GM18870 (cell line): ENCODE measurements at regions not wholly inside any gene's neighbourhood (a gene's known extent, or its start where the extent isn't known, plus 50 kb on each side); places are given as distances from the start of the nearest gene placed in this dataset.

ENCODE experiments used
- ATAC-seq: cut with Tn5 transposase; IDR thresholded peaks from one replicate; pipeline ENCODE4 v1.9.1; 2021; ENCODE audit warnings: moderate library complexity; ENCODE audit not compliant: unreplicated experiment

DNA sequence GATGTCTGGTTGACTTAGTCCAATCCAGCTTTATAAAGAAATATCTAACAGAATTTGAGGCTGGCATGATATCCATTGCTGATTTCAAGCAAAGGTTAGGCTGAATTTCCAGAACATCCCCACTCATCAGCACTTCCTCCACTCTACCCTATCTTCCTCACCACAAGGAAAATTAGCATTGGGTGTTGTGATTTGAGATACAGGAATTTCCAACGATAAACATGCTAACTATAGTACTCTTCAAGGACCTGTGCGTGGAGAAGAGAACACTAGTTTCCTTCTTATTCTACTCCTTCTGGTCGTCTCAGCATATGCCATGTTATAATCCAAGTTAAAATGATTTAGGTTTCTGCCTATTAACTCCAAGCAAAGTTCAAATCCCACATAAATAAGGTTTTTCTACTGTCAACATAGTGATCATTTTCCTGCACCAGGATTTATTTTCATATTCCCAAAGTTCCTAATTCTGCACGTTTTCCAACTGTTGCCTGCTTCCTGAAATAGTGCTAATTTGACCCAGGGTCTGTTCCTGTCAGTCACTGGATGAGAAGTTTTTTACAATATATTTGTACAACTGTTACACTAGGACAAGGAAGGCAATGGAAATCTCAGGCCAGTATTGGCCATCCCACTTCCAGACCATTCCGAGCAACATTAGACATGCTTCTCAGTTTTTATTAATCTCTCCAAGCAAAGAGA lies 177.6 kb upstream of the EDNRA start:
- no peak for ATAC-seq

GRCh38 chr4:147303873-147304229 lies 177.0 kb upstream of the EDNRA start:
- no peak for ATAC-seq

DNA sequence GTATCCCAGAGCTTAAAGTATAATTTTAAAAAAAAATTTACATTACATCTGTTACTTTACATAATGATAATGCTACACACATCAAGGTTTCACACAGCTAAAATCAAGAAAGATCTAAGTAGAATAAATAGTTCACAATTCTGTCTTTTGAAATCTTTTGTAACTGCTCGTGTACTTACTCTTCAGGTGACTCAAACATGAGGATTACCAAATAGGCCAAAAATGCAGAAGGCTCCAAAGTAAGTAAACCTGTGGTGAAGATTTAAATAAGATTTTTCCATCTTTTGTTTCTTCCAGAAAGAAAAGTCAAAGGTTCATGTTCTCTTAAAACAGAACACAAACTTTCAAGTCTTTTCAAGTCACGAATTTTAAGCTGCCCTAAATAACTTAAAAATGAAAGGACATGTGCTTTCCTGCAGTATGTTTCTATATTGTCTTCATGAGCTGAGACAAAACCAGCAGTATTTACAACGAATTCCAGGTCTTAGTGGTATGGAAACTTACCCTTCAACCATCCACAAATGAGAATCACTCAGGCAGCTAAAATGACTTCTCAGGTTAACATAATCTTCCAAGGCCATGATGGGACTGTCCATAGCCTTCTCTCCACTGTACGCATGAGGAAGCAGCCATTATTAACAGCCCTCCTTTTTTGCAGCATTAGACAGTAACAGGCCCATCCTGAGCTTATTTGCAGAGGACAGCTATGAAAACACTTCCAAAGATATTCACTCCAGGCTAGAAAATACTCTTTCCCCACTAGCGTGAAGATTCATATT lies 172.8 kb upstream of the EDNRA start:
- ATAC-seq = no peak

DNA sequence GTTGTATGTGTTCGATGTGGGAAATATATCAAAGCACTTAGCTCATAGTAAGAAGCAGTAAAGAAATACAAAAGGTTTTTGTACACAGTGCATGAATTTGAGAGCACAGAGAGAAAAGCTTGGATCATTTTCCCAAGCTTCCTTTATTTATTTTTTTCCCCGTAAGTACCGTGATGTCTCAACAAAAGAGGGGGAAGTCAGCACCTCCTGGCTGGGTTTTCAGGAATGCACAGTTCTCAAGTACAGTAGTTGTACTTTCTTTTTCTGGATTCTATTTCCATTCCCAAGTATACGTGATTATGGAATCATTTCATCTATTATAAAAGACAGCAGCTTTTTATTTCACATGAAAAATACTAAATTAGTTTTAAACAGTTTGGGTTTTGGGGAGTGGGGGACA lies 171.5 kb upstream of the EDNRA start:
- ATAC-seq = no peak

DNA sequence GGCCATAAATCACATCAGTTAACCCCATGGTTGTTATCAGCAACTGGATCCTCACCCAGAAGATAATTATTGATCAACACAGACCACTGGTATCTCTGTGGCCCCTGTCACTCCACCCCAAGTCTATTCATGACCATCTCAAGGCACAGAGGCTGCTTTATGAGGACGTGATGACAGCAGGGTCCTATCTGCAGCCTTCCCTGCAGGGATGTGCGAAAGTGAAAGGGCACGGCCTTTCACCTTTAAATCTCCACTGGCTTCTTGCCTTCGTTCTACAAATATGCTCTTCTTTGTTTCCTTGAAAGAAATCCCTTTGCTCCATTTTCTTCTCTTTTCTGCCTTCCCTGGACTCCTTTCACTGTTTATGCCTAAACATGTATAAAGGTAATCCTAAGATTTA lies 170.6 kb upstream of the EDNRA start:
- ATAC-seq = no peak

DNA sequence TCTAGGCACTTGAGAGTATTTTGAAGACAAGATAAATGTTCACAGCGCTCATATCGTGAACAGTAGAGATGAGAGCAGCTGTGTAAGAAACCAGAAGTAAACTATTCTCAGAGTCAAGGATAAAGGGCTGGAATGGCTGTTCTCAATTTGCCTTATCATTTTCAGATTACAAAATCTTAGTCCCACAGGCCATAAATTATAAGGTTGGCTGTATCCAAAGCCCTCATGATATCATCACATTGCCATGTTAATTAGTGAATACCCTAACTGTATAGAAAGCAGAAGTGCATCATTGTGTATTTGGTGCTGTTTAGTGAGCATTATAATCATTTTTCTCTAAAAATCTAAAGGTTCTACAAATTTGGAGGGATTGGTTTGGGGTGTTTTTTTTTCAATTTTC lies 168.9 kb upstream of the EDNRA start:
- no peak for ATAC-seq

DNA sequence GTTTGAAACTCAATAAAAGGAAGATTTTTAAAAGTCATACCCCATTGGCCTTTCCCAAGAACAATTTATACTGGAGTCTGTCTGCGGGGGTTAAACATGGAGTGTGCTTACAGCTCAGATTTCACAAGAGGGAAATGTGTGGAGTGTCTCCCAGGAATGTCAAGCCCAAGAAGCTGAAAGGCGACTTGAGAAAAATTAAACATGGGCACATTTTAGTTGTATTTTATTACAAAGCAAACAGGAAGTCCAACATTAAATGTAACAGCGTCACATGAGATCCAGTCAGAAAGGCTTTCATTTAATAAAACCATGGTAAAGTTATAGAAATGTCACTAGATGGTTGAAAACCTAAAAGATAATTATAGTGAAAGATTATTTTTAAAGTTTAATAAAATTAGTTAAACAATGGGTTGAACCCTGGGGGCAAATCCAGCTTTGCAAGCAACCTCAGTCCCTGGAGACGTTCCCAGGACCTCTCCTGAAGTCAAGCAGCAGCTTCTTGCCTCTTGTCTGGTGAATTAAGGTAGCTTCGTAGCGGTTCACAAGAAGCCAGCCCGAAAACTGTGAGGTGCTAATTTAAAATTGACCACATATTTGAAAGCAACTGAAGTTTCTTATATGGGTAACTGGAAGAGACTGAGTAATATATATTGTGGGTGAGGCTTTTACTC lies 168.4 kb upstream of the EDNRA start:
- no peak for ATAC-seq

- ATAC-seq = no peak
Measured at GRCh38 chr4:147313108-147313507, 167.8 kb upstream of the EDNRA start.

- ATAC-seq = no peak
Measured at GRCh38 chr4:147318586-147318985, 162.3 kb upstream of the EDNRA start.

DNA sequence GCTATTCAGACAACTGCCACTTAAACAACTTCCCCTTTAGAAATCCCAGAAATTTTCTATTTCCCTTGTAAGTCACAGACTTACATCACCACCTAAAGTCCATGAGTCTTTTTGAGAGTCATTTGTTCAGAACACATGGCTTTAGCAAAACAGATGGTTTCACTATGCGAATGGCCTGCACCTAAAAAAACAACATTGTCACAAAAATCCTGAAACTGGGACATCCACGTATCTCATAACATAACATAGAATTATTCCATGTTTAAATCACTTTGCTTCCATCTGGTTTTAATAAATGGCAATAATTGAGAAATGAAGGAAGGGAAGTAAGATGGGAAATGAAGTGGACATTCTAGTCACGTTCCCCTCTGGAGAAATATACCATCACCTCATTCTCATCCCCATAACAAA lies 155.3 kb upstream of the EDNRA start:
- no peak for ATAC-seq

DNA sequence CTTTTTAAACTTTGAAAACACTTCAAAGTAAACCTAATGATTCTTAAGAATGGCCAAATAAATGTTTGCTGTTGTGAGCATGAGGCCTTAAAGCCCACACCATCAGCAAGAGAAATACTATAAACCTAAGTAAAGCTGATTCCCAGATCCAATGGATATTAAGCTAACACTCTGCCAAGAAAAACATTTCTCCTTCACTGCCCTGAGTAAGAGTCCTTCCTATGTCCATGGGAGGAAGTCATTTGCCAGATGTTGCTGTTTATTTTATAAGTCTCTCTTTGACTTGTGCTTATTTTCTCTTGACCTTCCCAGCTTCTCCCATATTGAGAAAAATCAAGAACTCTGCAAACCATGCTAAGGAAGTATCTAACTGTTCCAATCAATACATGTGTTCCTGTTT lies 154.3 kb upstream of the EDNRA start:
- no peak for ATAC-seq

DNA sequence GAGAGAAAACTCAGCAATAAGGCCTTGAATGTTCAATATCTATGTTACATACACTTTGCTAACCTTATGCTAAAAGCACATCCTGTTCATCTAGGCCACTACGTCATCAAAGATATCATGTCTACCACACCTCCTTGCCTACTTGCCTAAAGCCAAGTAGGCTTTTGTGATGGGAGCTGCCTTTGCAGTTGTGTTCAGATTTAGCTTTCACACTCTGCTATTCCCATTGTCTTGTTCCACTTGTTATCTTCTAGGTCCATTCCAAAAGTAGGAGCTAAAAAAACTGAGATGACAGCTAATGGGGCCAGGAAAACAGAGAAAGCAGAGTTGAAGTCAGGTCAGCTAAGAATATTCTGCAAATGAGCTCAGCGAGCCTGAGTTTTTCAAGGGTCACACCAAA lies 153.6 kb upstream of the EDNRA start:
- no peak for ATAC-seq

DNA sequence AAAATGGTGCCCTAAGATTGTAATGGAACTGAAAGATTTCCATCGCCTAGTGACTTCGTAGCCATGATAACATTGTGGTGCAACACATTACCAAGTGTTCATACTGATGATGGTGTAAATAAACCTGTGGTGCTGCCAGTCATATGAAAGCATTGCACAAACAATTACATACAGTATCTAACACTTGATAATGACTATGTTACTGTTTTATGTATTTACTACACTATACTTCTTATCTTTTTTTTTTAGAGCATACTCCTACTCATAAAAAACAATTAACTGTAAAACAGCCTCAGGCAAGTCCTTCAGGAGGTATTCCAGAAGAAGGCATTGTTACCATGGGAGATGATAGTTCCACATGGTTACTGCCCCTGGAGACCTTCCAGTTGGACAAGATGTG lies 152.7 kb upstream of the EDNRA start:
- no peak for ATAC-seq

GRCh38 chr4:147328756-147329446 lies 152.0 kb upstream of the EDNRA start:
- ATAC-seq = no peak

DNA sequence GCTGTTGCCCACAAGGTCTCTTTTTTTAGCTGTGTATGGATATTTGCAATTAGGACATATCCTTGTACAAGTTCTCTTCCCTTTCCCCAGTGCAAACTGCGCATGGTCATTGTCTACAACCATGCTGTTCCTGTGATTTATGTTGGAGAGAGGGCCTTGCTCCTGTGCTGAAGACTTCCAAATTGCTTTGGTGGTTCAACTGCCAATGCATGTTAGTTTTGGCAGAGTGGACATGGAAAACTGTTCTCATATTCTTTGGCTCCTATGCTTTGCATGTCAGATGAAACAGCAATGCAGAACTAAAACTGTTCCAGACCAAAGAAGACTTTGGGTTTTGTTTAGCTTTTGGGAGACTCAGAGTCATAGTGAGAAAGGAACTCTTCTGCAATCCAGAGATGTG lies 148.8 kb upstream of the EDNRA start:
- no peak for ATAC-seq

DNA sequence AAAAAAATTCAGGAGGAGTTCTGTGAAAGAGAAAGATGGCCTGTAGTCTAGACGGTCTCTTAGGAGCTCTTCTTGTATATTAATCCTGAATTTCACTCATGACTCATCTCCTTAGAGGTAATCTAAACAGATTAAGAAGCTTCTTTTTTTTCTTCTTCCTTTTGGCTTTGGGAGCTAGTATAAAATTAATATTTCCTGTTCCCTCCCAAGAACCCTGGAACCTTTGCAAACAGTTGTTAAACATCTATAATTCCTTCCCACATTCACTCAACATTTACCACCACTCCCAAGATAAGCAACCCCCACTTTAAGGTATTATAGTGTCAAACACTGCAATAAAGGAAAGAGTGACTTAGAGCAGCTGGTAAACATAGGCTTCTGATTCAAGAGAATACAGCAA lies 146.4 kb upstream of the EDNRA start:
- no peak for ATAC-seq

GRCh38 chr4:147335183-147335582 lies 145.7 kb upstream of the EDNRA start:
- ATAC-seq = no peak

DNA sequence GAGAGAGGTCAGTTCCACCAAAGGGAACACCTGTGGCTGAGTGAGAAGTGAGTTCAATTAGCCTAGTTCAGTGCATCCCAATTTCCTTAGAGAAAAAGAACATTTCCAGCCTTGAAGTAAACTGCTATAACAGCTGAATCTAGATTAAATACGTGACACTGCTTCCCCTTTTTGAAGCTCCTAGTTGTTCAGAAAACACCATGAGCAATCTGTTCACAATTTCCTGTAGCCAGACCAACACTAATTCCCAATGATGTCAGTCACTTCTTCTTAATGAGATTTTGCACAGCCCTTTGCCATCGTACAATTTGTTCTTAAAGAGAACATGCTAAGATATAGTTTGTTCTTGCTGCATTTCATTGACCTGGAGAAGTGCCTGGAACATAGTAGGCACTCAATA lies 144.6 kb upstream of the EDNRA start:
- no peak for ATAC-seq

DNA sequence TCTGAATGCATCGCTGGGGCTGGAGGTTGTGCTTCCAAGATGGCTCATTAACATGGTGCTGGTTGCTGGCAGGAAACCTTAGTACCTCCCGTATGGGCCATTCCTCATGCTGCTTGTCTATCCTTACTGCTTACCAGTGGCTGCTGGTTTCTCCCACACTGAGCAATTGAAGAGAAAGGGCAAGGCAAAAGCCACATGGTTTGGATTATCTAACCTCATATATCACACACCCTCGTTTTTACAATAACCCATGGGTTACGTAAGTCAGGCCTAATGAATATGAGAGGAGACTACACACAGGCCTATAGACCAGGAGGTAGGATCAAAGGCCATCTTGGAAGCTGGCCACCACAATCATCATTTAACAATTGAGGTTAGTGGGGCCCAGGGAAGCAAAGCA lies 141.8 kb upstream of the EDNRA start:
- no peak for ATAC-seq

DNA sequence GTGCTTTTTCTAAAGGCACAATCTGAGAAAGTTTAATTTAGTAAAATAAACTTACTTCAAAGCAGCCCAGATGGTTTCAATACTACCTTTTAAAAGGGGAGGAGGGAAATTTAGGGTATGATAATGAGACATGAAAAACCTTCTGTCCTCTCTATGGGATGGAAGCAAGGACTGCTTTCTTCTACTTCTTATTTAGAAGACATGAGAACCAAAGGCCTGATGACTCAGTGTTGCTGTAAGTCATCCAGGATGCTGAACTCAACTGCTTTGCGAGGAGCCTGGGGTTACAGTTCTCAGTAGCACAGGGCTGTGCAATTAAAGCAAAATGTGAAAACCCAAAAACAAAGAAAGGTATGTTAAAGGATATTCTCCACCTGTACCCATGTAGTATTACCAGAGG lies 140.8 kb upstream of the EDNRA start:
- peak; percentile 23 for ATAC-seq

GRCh38 chr4:147340591-147341120 lies 140.2 kb upstream of the EDNRA start:
- peak; percentile 44 for ATAC-seq
